ENCODE measurements at regions not wholly inside any gene's neighbourhood (a gene's known extent, or its start where the extent isn't known, plus 50 kb on each side); places are given as distances from the start of the nearest gene placed in this dataset.

GRCh38 chr1:102315096-102315495 lies 318.4 kb upstream of the OLFM3 start:
- TF ChIP-seq EZH2 (optimal IDR thresholded peaks at IDR 0.05; ENCODE audit: low read depth, low read length) (no peak), CTCF (IDR thresholded peaks at IDR 0.05; ENCODE audit: low read length) (no peak), EZH2phosphoT487 (IDR thresholded peaks at IDR 0.05; ENCODE audit: low read length) (no peak)

Data from MM.1S (cell line).